Retinal pigment epithelial cell (primary cell): ENCODE measurements at regions not wholly inside any gene's neighbourhood (a gene's known extent, or its start where the extent isn't known, plus 50 kb on each side); places are given as distances from the start of the nearest gene placed in this dataset.

Source experiments
- DNase-seq: peaks from one replicate; pipeline ENCODE4 v3.0.0-alpha.2; 2010; ENCODE audit warnings: low read depth
- H3K4me3 ChIP-seq: 2 replicates; pipeline ENCODE4 v1.5.1; 2011; ENCODE audit warnings: mild to moderate bottlenecking, low read length, control low read depth, moderate library complexity
- TF ChIP-seq, protein P1 (sequence below): conservative IDR thresholded peaks from 2 replicates; pipeline ENCODE4 v1.5.1; 2011; ENCODE audit warnings: low read depth, low read length, control low read depth, inconsistent platforms

DNA sequence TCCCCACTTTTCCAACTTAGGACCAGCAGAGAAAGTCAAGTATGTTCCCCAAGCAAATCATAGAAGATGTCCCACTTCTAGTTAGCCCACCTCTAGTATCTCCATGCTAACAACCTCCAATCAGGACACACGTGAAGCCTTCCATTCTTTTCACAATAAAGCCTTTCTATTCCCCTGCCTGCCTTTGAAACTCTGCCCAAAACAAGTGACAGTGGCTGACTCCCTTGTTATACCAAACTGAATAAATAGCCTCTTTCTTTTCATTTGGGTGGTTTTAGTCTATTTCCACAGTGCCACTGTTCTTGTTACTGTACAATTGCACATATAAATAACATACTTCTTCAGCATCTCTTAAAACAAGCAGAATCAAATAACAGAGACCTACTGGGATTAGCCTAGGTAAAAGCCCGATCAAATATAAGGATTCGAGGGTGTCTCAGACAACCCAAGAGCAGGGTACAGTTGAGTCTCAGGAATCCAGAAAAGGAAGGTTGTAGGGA, 118.0 kb upstream of the NPHP3 start:
- TF ChIP-seq, protein P1, sequence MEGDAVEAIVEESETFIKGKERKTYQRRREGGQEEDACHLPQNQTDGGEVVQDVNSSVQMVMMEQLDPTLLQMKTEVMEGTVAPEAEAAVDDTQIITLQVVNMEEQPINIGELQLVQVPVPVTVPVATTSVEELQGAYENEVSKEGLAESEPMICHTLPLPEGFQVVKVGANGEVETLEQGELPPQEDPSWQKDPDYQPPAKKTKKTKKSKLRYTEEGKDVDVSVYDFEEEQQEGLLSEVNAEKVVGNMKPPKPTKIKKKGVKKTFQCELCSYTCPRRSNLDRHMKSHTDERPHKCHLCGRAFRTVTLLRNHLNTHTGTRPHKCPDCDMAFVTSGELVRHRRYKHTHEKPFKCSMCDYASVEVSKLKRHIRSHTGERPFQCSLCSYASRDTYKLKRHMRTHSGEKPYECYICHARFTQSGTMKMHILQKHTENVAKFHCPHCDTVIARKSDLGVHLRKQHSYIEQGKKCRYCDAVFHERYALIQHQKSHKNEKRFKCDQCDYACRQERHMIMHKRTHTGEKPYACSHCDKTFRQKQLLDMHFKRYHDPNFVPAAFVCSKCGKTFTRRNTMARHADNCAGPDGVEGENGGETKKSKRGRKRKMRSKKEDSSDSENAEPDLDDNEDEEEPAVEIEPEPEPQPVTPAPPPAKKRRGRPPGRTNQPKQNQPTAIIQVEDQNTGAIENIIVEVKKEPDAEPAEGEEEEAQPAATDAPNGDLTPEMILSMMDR, result no peak
- no peak for DNase-seq
- no peak overlapping the region for H3K4me3 ChIP-seq

DNA sequence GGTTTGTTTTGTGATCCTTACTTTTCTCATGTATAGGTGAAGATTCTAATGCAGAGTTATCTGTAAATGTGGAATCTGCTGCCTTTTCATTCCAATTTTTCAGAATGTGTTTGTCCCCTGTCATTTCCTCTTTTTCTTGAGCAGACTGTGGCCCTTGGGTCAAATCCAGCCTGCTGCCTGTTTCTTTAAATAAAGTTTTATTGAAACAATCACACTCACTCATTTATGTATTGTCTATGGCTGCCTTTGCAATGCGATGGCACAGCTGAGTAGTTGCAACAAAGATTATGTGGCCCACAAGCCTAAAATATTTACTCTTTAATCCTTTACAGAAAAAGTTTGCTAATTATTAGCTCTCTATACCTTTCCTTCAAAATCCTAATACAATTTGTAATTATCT, 116.3 kb upstream of the NPHP3 start:
- no peak overlapping the region for H3K4me3 ChIP-seq
- no peak for DNase-seq
- TF ChIP-seq, protein P1, result no peak

DNA sequence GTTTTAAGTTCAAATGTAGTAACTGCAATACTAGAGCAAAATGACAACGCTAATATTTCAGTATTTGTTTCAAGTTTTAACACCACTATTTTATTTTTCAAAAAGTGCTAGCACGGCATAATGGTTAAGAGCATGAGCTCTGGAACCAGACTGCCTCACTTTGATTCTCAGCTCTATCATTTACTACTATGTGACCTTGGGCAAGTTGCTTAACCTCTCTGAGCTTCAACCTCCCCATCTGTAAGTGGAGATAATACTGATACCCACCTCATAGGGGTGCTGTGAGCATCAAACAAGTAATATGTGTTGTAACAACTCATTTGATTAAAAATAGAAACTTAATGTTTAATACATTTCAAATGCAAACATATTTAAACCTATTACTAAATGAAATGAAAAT, 115.4 kb upstream of the NPHP3 start:
- no peak overlapping the region for H3K4me3 ChIP-seq
- no peak for DNase-seq
- TF ChIP-seq, protein P1, result no peak

DNA sequence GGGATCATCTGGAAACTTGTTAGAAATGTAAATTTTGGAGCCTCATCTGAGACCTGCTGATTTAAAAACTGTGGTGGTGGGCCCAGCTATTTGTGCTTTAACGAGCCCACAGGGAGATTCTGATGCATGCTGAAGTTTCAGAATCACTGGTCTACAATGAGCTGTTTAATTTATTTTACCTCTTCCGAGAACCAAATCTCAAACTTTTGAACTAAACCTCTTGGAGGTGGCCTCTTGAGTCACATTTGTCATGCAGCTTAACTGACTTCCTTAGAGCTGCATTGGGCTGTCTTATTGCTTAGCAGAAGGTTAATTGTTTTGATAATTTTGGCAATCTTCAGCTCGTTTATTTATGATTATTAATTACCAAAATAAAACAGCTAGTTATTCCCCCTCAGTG, 112.1 kb upstream of the NPHP3 start:
- H3K4me3 ChIP-seq, result no peak overlapping the region
- DNase-seq, result no peak
- TF ChIP-seq, protein P1, result no peak

DNA sequence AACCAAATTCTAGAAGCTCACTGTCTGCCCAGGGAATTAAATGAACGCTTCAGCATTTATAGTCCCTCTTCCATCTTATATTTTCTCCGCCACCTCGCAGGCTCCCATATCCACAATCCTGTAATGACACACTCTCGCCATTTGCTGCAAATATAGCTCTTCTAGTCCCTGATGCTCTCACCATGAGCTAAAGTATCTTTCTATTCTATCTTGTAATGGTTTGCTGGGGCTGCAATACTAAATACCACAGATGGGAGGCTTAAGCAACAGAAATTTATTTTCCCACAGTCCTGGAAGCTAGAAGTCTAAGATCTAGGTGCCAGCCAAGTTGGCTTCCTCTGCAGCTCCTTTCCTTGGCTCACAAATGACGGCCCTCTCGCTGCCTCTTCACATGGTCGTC, 106.9 kb upstream of the NPHP3 start:
- DNase-seq, result no peak
- TF ChIP-seq, protein P1, result no peak
- no peak overlapping the region for H3K4me3 ChIP-seq

DNA sequence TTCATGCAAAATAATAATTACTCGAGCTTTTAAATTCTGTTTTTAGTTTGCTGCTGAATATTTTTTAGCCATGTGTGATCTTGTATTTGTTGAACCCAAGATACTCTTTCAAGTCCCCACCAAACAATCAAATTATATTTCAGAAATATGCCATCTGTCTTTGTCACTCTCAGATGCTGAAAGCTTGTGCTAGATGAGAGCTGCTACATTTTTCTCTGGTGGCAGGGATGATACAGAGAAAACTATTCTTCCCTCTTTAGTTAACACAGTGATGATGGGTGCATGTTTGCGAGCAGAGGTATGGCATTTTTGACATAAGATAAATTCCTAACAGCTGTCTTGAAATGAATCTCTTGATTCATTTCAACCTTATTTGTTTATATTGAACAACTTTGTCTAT, 100.6 kb upstream of the NPHP3 start:
- TF ChIP-seq, protein P1, result no peak
- DNase-seq, result no peak
- H3K4me3 ChIP-seq, result no peak overlapping the region

DNA sequence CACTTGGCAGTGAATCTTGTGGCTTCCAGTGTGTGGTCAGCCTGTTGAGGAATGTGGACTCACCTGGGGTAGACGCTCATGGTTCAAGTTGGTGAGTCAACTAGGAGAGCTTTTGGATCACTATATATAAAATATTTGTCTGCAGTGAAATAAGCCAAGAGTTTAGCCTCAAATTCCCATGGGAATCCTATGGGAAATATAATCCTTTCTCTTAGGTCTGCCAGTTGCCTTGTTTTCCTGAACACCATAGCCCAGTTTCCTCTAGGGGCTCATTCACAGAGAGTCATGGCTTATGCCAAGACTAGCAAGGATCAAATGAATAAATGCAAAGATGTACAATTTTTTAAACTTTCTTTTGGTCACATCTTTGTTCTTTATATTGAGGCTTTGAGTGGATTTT, 100.1 kb upstream of the NPHP3 start:
- no peak for DNase-seq
- TF ChIP-seq, protein P1, result no peak
- no peak overlapping the region for H3K4me3 ChIP-seq
